Hypothalamus (tissue), 51 donors: ENCODE measurements at regions not wholly inside any gene's neighbourhood (a gene's known extent, or its start where the extent isn't known, plus 50 kb on each side); places are given as distances from the start of the nearest gene placed in this dataset.
"Not testable (repeated sequence)": the region's sequence is repeated elsewhere in the genome, so short reads cannot be mapped to it uniquely, and the experiment has no call there.

Experiments
- DNase-seq, 51 donors: peaks; one replicate each; lab custom pipeline; 2025; lab: John Stamatoyannopoulos, UW

DNA sequence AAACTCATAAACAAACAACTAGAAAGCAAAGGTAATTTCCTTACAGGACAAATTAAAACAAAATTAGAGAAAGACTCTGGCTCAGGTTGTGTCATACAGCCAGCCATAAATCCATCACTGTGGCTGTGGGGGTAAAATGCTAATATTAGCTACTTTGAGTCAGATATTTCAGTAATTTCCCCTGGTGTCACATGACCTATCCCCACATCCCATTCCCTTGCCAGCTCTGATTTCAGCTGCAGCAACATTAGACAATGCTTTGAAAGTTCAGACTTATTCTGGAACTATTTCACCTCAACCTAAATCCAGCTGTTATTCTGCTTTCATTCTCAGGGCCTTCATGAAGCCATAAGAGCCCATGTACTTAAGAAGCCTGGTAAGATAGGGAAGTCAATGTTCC, 55.3 kb downstream of the RPL10L start:
- DNase-seq = no peak

DNA sequence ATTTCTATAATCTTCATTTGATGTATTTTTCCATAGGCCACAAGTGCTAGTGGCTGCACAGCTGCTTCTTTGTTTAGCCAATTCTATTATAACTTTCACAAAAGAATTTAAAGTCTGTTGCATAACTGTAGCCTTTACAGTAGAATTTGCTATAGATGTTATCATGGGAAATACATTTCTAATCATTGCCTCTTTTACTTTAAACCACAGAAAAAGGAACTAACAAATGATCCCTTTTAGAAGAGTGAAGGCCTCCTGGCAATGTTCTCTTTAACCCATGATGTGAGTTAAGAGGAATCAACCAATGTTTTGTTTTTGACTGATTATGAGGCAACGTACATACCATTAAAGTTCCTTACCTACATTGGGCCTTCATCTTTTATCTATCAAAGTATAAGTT, 68.8 kb downstream of the RPL10L start:
- DNase-seq = no peak

DNA sequence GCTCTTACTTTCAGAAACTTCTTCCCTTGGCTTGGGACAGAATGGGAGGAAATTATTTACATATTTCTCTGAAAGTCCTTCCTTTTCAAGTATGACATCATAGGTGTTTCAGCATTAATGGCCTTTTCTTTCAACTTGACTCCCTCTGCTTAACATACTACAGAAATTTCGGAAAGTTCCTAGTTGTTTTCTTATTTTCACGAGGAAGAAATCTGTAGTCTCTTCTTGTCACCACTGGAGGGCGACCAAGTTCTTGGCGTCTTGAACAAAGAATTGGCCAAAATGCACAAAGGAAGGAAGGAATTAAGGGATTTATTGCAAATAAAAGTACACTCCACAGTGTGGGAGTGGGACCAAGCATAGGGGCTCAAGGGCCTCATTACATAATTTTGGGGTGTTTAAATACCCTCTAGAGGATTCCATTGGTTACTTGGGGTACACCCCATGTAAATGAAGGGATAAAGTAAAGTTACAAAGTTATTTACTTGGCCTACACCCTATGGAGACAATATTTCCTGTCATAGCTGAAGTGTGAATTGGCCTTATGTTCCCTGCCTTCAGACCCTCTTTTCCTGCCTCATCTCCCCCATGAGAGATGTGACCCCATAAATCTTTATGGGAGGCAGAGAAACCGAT, 70.4 kb downstream of the RPL10L start:
- DNase-seq = peak in 4 of 51 donors; percentile 3 to 9 (median 8)

DNA sequence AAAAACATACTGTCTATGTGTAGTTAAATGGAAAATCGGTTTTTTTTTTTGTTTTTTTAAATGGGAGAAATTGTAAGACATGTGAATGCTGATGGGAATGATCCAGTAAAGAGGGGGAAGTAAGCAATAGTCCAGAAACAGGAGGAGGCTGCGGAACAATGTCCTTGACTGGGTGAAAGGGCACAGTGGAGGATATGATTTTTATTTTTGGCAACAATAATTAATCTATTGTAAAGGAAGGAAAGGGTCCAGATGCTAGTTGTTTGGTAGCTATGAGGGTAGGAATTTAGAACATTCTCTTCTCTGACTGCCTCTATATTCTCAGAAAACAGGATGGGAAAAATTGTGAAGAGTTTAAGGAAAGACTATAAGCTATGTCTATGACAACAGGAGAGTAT, 76.6 kb downstream of the RPL10L start:
- no peak for DNase-seq

DNA sequence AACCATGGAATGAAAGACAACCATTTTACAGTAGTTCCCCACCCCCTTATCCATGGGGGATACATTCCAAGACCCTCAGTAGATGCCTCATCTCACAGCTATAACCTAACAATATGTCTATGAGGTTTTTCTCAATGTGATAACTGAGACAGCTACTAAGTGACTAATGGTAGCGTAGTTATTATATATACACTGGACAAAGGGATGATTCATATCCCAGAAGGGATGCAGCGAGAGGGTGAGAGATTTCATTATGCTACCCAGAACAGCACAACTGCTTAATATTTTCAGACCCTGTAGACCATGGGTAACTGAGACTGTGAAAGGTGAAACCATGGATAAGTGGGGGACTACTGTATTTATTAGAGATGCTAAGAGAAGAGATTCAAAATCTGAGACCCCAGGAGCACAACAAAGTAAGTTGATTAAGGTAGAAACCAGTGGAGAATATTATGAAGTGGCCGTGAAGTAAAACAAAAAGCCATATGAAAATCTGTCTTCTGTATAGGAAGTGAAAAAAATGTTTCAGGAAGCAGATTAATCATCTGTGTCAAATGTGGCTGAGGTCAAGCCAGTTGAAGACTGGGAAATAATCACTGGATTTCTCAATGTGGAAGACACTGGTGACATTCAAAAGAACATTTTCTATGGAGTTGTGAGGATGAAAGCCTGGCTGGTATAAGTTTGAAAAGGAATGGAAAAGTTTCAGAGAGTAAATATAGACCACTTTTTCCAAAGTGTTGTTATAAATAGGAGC, 77.2 kb downstream of the RPL10L start:
- DNase-seq = no peak

DNA sequence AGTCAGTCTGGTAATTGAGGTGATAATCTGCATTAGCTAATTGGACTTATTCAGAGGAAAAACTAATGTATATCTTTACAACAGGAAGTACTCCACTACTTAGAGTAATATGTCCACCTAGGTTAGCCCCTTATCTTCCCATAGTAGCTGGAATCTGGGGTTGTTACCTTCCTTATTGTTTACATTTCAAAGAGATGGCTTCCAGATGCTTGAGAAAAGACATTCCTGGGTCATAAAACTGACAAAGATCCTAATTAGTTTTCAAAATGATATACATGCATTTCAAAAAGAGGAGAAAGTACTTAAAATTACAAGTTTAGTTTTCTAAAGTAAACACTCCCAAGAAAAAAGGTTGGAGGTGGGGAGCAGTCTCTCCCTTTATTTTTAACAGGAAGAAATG, 78.1 kb downstream of the RPL10L start:
- no peak for DNase-seq

DNA sequence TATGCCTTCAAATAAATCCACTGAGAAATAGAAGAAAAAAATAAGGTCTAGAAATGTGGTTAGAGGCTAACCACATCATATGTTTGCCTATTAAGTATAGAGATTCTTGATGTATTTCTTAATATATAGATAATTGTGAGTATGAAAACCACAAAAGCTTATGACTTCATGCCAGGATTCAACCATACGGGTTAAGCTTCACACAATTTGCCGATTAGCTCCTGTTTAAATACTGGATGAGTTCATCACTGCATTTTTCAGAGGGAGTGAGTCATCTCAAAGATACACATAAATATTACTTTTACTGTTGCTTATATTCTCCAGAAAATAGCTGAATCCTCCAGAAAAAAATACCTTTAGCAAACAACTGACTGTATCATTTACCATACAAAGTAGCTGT, 79.6 kb downstream of the RPL10L start:
- no peak for DNase-seq

DNA sequence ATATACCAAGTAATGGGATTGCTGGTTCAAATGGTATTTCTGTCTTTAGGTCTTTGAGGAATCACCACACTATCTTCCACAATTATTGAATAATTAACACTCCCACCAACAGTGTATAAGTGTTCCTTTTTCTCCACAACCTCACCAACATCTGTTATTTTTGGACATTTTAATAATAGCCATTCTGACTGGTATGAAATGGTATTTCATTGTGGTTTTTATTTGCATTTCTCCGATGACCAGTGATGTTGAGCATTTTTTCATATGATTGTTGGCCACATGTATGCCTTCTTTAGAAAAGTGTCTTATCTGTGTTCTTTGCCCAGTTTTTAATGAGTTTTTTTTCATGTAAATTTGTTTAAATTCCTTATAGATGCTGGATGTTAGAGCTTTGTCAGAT, 83.4 kb downstream of the RPL10L start:
- DNase-seq = not testable (repeated sequence)

DNA sequence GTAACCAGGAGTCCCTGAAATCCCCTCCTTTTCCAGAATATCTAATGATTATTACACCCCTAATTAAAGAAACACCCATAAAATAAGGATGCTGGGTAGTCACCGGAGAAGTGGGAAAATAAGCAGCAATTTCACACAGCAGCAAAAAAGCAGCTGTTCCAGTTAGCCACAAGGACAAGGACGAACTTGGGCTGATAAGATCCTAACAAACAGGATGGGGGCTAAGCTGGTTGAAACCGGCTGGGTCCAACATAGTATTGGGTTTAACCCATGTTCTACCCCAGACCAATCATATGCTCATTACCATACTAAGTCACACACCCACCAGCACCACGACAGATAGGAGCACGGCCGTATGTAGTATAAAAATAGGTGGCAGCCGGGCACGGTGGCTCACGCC, 100.7 kb downstream of the RPL10L start:
- DNase-seq = no peak

DNA sequence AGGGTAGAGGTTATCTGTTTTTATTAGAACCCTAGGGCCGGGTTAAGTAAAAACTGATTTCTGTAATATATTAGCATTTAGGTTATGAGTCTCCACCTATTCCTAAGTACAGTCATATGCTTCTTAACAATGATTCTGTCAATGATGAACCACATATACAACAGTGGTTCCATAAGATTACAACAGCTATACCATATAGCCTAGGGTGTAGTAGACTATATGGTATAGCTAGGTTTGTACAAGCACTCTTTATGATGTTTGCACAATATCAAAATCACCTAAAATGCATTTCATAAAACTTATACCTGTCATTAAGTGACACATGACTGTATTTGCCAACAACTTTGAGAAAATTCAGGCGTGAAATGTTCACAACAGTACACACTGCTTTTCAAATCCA, 110.6 kb downstream of the RPL10L start:
- DNase-seq = no peak

DNA sequence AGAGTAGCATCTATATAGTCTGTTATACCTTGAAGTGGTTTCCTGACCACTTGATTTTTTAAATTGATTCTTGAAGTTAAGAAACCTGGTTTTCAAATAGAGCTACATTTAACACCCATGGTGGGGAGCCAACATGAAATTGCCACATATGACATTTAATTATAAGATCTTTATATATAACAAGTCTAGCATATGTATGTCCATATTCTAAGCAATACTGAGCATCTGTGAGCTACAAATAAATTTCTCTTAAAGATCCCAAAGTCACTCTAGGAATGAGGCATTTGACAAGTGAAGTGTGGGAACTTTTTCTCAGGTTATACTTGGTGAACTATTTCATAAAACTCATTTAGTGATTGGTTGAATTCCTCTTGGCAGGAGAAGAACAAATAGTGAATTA, 132.5 kb downstream of the RPL10L start:
- DNase-seq = no peak

DNA sequence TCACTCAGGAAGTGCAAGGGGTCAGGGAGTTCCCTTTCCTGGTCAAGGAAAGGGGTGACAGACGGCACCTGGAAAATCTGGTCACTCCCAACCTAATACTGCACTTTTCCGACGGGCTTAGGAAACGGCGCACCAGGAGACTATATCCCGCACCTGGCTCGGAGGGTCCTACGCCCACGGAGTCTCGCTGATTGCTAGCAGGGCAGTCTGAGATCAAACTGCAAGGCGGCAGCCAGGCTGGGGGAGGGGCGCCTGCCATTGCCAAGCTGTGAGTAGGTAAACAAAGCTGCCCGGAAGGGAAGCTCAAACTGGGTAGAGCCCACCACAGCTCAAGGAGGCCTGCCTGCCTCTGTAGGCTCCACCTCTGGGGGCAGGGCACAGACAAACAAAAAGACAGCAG, 142.8 kb downstream of the RPL10L start:
- DNase-seq = not testable (repeated sequence)

DNA sequence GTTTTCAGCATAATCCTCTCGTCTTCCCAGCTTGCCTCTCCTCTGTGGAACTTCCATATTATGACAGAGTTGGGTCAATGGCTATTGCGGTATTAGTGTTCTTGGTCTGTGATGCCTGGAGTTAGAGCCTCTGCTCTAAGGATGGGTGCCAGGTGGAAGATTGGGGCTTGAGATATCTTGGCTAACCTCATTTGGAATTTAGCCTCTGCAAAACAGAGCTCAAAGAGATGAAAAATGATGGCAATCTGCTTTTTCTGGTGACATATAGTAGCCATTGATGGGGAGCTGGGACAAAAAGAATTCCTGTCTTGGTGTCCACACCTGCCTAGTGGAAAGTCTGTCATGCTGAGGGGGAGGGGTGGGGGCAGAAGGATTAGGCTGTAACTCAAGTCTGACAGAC, 152.1 kb downstream of the RPL10L start:
- no peak for DNase-seq

DNA sequence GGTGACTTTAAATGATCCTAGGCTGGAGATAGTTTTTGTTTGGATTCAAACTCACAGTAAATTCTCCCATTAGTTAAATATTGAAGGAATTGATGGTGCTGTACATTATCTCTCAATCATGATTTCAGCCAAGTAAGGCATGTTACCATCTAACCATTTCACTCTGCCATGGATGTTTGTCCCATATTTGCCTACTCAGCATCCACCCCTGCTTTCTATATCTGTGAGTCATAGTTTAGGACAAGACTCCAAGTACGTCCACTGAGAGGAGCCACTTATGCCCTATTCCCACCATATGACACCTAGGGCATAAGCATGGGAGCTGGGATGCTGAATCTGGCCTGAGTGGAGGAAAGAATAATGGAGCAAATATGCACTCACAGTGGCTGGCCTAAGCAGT, 155.2 kb downstream of the RPL10L start:
- no peak for DNase-seq

DNA sequence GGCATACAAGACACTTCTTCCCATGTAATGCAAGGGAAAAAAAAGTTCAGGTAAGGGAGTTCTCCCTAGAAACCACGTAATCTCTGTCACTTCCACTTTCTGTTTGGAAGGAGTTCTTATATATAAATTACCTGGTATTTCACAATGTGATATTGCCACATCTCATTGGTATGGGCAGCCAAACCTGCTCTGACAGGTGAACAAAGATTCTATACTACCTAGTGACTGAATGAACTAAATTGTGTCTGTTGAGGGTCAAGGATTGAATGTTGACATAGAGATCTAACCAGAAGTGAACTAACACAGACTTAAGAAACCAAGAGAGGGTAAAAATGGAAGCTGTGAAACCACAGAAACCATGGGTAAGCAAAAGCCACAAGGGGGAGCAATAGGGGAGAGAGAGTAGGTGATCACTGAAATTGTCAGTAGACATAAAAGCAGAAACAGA, 161.3 kb downstream of the RPL10L start:
- DNase-seq = no peak

DNA sequence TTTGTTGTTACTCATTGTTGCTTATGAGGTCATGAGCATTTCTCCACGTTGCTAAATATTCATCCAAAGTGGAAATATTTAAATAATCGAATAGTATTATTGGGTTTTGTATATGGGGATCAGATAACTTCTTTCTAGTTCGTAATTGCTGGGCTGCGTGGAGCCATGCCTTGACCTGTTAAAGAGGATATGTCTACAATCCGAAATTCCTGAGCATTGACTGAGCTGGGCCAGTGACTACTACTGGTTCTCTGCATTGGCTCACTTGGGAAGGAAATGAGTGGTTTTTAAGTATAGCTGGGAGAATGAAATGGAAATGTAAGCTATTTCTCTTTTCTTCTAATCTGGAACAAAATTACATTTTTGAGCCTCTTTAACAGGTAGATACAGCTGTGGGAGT, 163.2 kb downstream of the RPL10L start:
- DNase-seq = no peak

DNA sequence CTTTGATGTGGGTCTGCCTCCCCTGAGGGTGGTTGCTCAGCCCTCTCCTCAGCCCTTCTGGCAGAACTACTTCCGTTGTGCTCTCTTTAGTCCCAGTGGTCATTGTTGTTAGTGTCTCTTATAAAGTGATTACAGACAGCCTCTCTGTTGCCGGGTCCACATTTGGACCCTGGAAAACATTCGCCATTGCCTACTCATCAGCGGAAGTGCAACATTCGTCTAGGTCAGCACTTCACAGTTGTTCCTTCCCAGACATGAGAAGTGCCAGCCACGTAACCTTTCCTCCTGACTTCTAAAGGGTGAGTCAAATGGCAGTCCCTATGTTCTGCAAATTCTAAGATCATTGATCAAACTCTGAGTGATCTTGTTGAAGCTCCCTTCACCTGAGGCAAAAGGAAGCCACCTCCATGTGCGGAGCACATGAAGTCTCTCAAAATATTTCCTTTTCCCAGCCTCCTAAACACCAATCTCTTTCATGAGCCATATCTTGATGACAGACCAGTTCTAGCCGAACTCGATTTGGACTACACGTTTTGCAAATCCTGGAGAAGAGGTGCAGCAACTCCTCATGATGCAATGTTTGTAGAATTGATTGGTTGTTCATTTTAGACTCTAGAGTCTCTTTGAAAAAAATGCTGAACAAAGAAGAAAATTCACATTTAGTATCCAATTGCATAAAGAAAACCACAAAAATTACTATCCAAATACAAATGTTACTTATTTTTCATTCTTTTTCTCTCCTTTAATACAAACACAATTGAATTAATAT, 163.8 kb downstream of the RPL10L start:
- DNase-seq = no peak

DNA sequence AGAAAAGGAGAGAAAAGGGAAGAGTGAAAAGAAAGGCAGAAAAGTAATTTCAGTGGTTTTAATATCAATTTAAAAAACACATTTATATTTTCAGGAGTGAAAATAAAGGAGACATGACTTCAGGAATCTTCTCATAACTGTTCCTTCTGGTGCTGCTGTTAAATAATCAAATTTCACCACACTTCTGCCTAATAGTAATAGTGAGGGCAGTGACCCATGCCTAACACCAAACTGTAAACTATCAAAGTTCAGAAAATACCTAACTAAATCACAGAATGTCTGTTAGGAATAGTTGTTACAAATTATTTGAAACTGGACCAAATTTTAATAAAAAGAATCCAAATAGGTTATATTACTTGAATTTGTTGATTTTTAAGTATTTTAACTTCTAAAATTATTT, 169.4 kb downstream of the RPL10L start:
- DNase-seq = no peak

DNA sequence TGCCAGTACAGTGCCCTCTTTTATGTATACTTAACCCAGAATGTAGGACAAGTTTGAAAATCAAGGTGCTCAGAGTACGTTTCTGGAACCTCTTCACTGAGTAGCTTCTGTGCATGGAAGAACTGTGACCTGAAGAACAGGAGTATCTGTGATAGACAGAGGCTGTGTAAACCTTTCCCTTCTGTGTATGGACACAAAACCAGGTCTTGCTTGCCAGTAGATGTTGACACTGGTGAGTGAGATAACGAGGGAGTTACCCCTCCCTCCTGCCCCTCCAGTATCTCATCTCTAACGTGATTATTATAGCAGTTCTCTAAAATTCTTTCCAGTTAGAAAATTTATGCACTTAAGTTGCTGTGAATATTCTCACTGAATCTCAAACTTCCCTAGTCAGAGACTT, 170.8 kb downstream of the RPL10L start:
- no peak for DNase-seq

DNA sequence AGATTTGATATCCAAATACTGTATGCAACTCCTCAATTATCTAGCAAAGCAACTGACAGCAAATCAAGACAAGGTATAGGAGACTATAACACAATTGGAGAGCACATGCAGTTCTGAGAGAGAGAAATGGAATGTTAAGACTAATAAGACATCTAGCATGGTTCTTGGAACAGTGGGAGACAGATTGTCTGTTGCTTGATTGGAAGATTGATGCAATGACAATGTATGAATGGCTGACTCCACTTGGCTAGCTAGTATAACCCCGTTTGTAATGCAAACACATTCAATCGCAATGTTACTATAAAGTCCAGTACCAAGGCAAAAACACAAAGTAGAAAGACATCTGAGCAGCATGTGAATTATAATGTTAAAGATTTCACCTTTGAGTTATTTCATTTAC, 179.3 kb downstream of the RPL10L start:
- no peak for DNase-seq

DNA sequence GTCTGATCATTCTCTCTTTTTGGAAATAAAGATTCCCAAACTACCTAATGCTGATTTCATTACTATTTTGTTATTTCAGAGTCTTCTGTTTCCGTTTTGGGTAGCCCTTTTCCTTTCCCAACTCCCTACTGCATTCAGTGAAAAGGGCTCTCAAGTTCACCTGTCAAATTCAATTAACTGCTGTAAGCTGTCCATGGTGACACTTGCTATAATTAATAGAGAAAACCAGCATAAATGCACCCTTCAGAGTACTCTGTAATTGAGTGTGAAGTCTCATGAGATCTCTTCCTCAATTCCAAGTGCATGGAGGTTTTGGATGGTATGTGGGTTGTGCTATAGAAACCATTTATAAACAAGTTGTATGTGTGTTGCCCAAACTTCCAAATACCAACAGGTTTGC, 187.2 kb downstream of the RPL10L start:
- no peak for DNase-seq

DNA sequence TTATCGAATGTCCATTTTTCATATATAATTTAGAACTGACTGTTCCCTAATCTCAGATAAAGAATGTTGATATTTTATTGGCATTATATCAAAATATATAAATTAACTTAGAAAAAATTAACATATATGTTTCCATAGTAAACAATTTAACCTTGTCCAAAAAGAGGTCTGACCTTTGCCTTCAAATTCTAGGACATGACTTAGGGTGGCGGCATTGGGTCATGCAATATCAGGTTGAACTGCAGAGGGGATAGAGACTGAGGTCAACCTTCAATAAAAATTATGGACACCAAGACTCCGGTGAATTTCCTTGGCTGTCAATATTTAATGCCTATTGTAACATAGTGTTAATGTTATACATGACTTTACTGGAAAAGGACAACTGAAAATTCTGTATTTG, 199.8 kb downstream of the RPL10L start:
- no peak for DNase-seq
